ENCODE measurements at regions not wholly inside any gene's neighbourhood (a gene's known extent, or its start where the extent isn't known, plus 50 kb on each side); places are given as distances from the start of the nearest gene placed in this dataset.

DNA sequence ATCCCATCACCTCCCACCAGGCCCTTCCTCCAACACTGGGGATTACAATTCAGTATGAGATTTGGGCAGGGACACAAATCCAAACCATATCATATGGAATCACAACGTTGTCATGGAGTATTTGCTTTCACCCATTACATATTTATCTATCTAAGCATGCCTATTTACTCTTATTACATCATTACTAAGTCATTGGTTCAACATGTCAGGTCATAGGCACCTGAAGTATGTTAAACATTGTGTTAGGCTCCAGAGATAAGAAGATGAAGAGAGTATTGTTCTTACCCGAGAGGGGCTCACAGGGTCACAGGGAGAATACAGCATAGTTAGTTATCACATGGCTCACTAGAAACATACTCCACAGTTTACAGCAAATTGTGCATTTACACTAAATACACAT is 150.5 kb downstream of the TMEM161B start:
- H3K4me1 ChIP-seq (ENCODE audit: control insufficient read depth, insufficient read depth, low read length) = no peaks in the 10 kb centered on the region
- H3K27me3 ChIP-seq (ENCODE audit: control insufficient read depth, insufficient read depth, low read length) = peaks cover 5% of the 10 kb centered on the region
- no CpG with 5 or more reads among the region's 2 CpGs for WGBS (ENCODE audit: insufficient coverage, low lambda C conversion rate)
- no peak overlapping the region for H3K4me3 ChIP-seq (ENCODE audit: low read length)
- H3K36me3 ChIP-seq (ENCODE audit: control insufficient read depth, insufficient read depth, low read length) = no peaks in the 10 kb centered on the region
- no peak overlapping the region for H3K27ac ChIP-seq (ENCODE audit: low read length)
- H3K9me3 ChIP-seq (ENCODE audit: control insufficient read depth, low read depth, low read length) = no peaks in the 10 kb centered on the region
- DNase-seq = no peak

DNA sequence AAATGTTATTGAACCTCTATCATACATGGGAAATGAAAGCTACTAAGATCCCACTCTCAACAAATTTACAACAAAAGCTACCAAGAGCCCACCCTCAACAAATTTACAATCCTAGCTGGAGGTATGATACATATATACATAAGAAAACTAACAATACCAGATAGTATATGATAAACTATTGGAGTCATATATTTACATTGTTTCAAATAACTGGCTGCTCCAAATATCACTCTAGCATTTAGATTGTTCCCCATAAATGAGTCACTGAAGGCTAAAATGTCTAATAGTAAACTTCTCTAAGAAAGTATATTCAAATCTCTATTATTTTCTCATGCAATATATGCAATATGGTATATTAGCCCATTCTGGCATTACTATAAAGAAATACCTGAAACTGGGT is 151.1 kb downstream of the TMEM161B start:
- no peak for DNase-seq
- no peaks in the 10 kb centered on the region for H3K9me3 ChIP-seq (ENCODE audit: control insufficient read depth, low read depth, low read length)
- H3K27me3 ChIP-seq (ENCODE audit: control insufficient read depth, insufficient read depth, low read length) = peaks cover 5% of the 10 kb centered on the region
- no peak overlapping the region for H3K27ac ChIP-seq (ENCODE audit: low read length)
- H3K4me1 ChIP-seq (ENCODE audit: control insufficient read depth, insufficient read depth, low read length) = no peaks in the 10 kb centered on the region
- H3K4me3 ChIP-seq (ENCODE audit: low read length) = no peak overlapping the region
- no peaks in the 10 kb centered on the region for H3K36me3 ChIP-seq (ENCODE audit: control insufficient read depth, insufficient read depth, low read length)

DNA sequence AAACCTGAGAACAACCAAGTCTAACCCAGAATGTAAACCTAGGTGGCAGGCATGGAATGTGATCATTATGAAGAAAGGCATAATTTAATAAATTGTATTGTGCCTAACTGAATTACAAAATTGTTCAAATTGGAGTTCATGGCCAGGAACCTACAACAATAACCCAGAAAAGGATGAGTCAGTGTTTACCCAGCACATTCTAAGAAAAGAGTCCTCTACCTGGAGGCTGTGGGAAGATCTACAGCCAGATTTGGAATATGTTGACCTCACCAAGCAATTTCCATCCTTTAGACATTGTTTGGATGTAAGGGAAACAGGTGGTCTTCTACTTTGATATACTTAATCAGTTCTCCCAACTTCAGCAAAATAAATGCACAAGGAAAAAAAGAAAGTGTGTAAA is 152.2 kb downstream of the TMEM161B start:
- no peak for DNase-seq
- H3K9me3 ChIP-seq (ENCODE audit: control insufficient read depth, low read depth, low read length) = no peaks in the 10 kb centered on the region
- no peak overlapping the region for H3K27ac ChIP-seq (ENCODE audit: low read length)
- H3K27me3 ChIP-seq (ENCODE audit: control insufficient read depth, insufficient read depth, low read length) = peaks cover 5% of the 10 kb centered on the region
- H3K4me1 ChIP-seq (ENCODE audit: control insufficient read depth, insufficient read depth, low read length) = no peaks in the 10 kb centered on the region
- no peaks in the 10 kb centered on the region for H3K36me3 ChIP-seq (ENCODE audit: control insufficient read depth, insufficient read depth, low read length)
- H3K4me3 ChIP-seq (ENCODE audit: low read length) = no peak overlapping the region

DNA sequence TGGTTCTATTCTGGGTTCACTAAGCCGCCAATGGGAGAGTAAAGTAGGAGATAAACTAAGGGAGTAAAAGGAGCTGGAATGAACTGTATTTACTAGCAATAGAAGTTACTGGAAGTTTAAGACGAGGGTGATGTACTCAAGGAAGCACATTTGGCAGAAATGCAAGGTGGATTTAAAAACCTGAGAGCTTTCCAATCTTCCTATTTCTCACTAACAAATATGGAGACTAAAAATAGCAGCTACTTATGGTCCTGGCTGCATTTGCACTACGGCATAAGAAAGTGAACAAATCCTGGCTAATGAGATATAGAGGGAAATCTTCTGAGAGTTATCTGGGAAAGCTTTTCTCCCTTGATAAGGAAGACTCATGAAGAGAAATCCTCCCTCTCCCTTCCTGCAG is 153.4 kb downstream of the TMEM161B start:
- H3K4me3 ChIP-seq (ENCODE audit: low read length) = no peak overlapping the region
- DNase-seq = no peak
- H3K36me3 ChIP-seq (ENCODE audit: control insufficient read depth, insufficient read depth, low read length) = no peaks in the 10 kb centered on the region
- peaks cover 7% of the 10 kb centered on the region for H3K27me3 ChIP-seq (ENCODE audit: control insufficient read depth, insufficient read depth, low read length)
- no peaks in the 10 kb centered on the region for H3K4me1 ChIP-seq (ENCODE audit: control insufficient read depth, insufficient read depth, low read length)
- H3K27ac ChIP-seq (ENCODE audit: low read length) = no peak overlapping the region
- 92% methylated on average over 2 of the region's 3 CpGs for WGBS (ENCODE audit: insufficient coverage, low lambda C conversion rate)
- no peaks in the 10 kb centered on the region for H3K9me3 ChIP-seq (ENCODE audit: control insufficient read depth, low read depth, low read length)

DNA sequence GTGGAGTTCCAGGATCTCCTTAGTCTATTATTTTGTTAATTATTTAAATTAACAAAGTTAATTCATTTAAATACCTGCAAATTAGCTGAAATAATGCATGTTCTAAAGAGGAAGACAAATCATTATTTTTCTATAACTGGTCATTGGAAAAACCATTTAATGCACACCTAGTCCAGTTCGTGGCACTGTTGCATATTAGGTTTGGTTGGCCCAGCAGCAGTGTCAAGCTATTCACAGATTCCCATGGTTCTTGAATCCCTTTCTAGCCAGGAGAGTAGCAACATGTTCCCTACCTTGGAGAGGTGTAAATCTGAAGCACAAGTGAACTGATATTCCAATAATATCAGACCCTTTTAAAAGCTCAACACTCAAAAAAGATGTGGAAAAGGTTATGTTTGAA is 155.2 kb downstream of the TMEM161B start:
- Histone ChIP-seq H3K4me3 (ENCODE audit: low read length) (no peak overlapping the region), H3K27ac (ENCODE audit: low read length) (no peak overlapping the region), H3K36me3 (ENCODE audit: control insufficient read depth, insufficient read depth, low read length) (no peaks in the 10 kb centered on the region), H3K9me3 (ENCODE audit: control insufficient read depth, low read depth, low read length) (no peaks in the 10 kb centered on the region), H3K4me1 (ENCODE audit: control insufficient read depth, insufficient read depth, low read length) (no peaks in the 10 kb centered on the region), H3K27me3 (ENCODE audit: control insufficient read depth, insufficient read depth, low read length) (peaks cover 10% of the 10 kb centered on the region)
- WGBS (ENCODE audit: insufficient coverage, low lambda C conversion rate) = no CpG with 5 or more reads among the region's 1 CpG
- DNase-seq = no peak

DNA sequence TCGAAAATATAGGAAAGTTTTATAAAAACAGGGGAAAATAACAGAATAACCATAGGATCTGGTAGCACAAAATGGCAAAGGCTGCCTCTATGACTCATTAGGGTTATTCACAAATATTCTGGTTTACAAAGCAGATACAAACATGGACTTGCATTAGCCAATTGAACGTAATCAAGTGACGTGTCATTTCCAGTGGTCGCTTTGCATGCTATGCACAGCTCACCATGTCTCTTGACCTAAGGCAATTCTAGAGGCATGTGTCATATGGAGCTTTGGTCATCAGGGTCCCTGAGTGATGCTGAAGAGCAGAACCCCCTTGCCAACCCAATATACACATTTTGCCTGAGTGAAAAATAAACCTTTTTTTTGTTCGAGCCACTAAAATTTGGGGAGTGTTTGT is 158.8 kb downstream of the TMEM161B start:
- WGBS (ENCODE audit: insufficient coverage, low lambda C conversion rate) = 100% methylated on average over 1 of the region's 5 CpGs
- Histone ChIP-seq H3K27ac (ENCODE audit: low read length) (no peak overlapping the region), H3K27me3 (ENCODE audit: control insufficient read depth, insufficient read depth, low read length) (peaks cover 5% of the 10 kb centered on the region), H3K36me3 (ENCODE audit: control insufficient read depth, insufficient read depth, low read length) (no peaks in the 10 kb centered on the region), H3K4me3 (ENCODE audit: low read length) (no peak overlapping the region), H3K9me3 (ENCODE audit: control insufficient read depth, low read depth, low read length) (no peaks in the 10 kb centered on the region), H3K4me1 (ENCODE audit: control insufficient read depth, insufficient read depth, low read length) (no peaks in the 10 kb centered on the region)
- DNase-seq = no peak

DNA sequence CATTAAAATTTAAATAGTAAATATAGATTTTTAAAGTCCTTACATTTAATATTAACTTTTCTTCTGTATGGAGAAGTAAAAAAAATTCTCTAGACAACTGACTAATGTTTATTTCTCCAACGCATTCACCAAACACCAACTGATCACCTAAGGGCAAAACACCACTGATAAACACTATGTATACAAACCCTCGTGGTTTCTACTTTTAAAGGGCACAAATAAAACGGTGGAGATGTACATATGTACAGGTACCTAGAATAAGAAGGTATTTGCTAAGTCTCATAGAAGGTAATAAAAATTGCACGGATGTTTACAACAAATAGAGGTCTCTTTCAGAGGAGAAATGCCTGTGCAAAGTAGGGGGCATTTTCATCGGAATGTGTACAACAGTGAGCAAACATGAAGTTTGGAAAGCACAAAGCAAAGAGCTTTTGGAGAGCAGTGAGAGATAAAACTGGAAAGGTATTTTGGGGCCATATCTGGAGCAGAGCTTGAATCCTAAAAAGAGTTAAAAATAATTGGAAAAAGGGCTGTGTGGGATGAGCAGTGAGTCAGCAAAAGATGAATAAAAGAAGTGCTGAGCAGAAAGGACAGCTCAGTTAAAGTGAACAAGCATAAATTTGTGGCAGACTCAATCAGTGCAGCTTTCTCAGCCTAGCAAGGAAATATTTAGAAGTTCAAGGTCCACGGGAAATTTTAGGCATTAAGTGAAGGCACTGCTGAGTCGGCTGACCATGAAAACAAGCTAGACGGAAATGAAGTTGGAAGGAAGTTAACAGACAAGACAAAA is 160.0 kb downstream of the TMEM161B start:
- WGBS (ENCODE audit: insufficient coverage, low lambda C conversion rate) = 50% methylated on average over 5 of the region's 8 CpGs
- no peaks in the 10 kb centered on the region for H3K36me3 ChIP-seq (ENCODE audit: control insufficient read depth, insufficient read depth, low read length)
- no peak overlapping the region for H3K4me3 ChIP-seq (ENCODE audit: low read length)
- H3K4me1 ChIP-seq (ENCODE audit: control insufficient read depth, insufficient read depth, low read length) = no peaks in the 10 kb centered on the region
- H3K9me3 ChIP-seq (ENCODE audit: control insufficient read depth, low read depth, low read length) = no peaks in the 10 kb centered on the region
- no peak for DNase-seq
- H3K27me3 ChIP-seq (ENCODE audit: control insufficient read depth, insufficient read depth, low read length) = peaks cover 5% of the 10 kb centered on the region
- H3K27ac ChIP-seq (ENCODE audit: low read length) = no peak overlapping the region

DNA sequence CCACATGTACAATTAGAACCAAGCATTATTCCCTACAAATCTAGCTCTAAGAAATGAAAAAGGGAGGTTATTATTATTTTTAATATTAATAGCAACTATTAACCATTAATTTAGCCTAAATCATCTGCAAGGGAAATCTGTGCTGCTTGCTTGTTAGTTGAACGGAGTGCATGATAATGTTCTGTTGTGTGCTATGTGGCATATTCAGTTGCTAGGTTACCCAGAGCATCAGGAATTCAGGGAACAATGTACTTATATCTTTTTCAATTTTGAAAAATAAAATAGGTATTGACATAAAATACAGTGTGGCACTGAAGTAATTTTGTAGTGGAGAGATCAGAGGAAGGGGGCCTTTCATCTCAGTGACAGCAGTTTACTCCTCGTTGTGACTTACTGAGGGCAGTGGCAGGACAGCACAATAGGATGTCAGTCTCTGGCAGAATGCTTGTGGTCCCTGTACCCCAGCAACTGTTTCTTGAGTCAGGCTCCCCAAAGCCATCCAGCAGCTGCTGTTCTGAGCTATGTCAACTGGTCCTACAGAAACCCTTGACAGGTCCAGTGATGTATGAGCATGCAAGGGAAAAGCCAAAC is 173.6 kb downstream of the TMEM161B start:
- Histone ChIP-seq H3K27ac (ENCODE audit: low read length) (no peak overlapping the region), H3K27me3 (ENCODE audit: control insufficient read depth, insufficient read depth, low read length) (no peaks in the 10 kb centered on the region), H3K4me3 (ENCODE audit: low read length) (no peak overlapping the region), H3K4me1 (ENCODE audit: control insufficient read depth, insufficient read depth, low read length) (no peaks in the 10 kb centered on the region), H3K36me3 (ENCODE audit: control insufficient read depth, insufficient read depth, low read length) (no peaks in the 10 kb centered on the region), H3K9me3 (ENCODE audit: control insufficient read depth, low read depth, low read length) (no peaks in the 10 kb centered on the region)
- DNase-seq = no peak
- WGBS (ENCODE audit: insufficient coverage, low lambda C conversion rate) = no CpG with 5 or more reads among the region's 2 CpGs

DNA sequence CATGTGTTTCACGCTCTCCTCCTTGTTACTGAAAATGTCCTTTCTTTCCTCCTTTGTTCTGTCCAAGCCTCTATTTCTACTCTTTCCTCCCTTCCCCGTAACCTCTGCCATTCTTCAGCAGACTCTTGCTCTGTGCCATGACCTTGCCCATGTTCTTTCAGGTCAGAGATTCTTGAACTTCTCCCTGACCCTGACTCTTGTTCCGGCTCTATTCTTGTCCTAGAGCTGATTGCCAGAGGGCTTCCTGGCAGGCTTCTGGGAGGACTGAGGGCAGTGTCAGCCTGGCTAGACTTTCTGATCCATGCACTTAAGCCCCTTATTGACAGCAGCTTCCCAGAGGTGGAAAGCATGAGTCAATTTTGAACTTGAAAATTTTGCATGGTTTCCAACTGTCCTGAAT is 174.2 kb downstream of the TMEM161B start:
- Histone ChIP-seq H3K4me3 (ENCODE audit: low read length) (no peak overlapping the region), H3K9me3 (ENCODE audit: control insufficient read depth, low read depth, low read length) (no peaks in the 10 kb centered on the region), H3K27ac (ENCODE audit: low read length) (no peak overlapping the region), H3K27me3 (ENCODE audit: control insufficient read depth, insufficient read depth, low read length) (no peaks in the 10 kb centered on the region), H3K36me3 (ENCODE audit: control insufficient read depth, insufficient read depth, low read length) (no peaks in the 10 kb centered on the region), H3K4me1 (ENCODE audit: control insufficient read depth, insufficient read depth, low read length) (no peaks in the 10 kb centered on the region)
- 86% methylated on average over 2 of the region's 3 CpGs for WGBS (ENCODE audit: insufficient coverage, low lambda C conversion rate)
- DNase-seq = no peak

DNA sequence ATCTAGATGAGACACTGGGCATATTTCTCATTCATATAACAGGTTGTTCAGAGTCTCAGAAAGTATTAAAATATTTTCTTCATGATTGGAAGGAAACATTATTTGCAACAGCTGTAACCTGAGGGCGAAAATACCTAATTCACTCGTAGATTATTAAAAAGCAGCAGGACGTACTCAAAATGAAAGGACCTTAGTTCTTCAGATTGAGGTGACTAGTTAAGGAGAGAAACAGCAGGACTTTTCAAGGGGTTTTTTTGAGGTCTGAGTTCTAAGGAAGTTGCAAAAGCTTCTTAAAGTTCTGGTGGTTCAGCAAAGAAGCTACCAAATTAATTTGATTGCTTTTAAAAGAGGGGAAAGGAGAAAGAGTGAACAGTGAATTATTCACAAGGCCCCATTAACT is 174.9 kb downstream of the TMEM161B start:
- 100% methylated on average over 3 of the region's 3 CpGs for WGBS (ENCODE audit: insufficient coverage, low lambda C conversion rate)
- Histone ChIP-seq H3K27me3 (ENCODE audit: control insufficient read depth, insufficient read depth, low read length) (no peaks in the 10 kb centered on the region), H3K9me3 (ENCODE audit: control insufficient read depth, low read depth, low read length) (no peaks in the 10 kb centered on the region), H3K4me3 (ENCODE audit: low read length) (no peak overlapping the region), H3K4me1 (ENCODE audit: control insufficient read depth, insufficient read depth, low read length) (no peaks in the 10 kb centered on the region), H3K36me3 (ENCODE audit: control insufficient read depth, insufficient read depth, low read length) (no peaks in the 10 kb centered on the region), H3K27ac (ENCODE audit: low read length) (no peak overlapping the region)
- DNase-seq = no peak

DNA sequence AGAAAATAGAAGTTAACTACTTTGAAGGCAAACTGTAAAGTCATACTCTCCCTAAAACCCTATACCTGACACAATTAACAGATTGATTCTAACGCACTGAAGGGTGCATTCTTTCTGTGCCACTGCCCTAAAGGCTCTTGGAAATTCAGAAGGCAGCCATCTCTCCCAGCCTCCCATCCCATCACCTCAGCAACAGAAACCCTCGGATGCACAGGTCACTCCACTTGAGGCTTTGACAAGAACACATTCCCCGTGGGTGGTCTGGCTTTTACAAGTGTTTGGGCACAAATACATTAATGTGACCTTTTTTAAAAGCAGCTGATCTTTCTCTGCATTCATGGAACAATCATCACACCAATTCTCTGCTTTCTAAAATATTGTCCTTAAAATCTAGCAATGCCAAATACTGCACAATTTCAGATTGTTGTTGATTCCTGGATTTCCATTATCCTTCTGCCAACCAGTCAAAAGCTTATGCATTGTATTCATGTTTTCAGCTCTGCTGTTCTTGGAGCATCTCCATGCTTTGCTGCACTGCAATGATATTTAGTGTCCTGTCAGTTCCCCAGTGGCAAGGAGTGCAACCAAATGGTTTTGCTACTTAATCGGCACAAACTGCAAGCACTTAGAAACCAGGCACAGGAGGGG is 175.6 kb downstream of the TMEM161B start:
- no CpG with 5 or more reads among the region's 4 CpGs for WGBS (ENCODE audit: insufficient coverage, low lambda C conversion rate)
- no peak for DNase-seq
- H3K27ac ChIP-seq (ENCODE audit: low read length) = no peak overlapping the region
- H3K27me3 ChIP-seq (ENCODE audit: control insufficient read depth, insufficient read depth, low read length) = no peaks in the 10 kb centered on the region
- H3K4me3 ChIP-seq (ENCODE audit: low read length) = no peak overlapping the region
- H3K4me1 ChIP-seq (ENCODE audit: control insufficient read depth, insufficient read depth, low read length) = no peaks in the 10 kb centered on the region
- no peaks in the 10 kb centered on the region for H3K9me3 ChIP-seq (ENCODE audit: control insufficient read depth, low read depth, low read length)
- H3K36me3 ChIP-seq (ENCODE audit: control insufficient read depth, insufficient read depth, low read length) = no peaks in the 10 kb centered on the region
